Mesothelial cell of epicardium (in vitro differentiated cells): ENCODE measurements at regions not wholly inside any gene's neighbourhood (a gene's known extent, or its start where the extent isn't known, plus 50 kb on each side); places are given as distances from the start of the nearest gene placed in this dataset.
"Not testable (repeated sequence)": the region's sequence is repeated elsewhere in the genome, so short reads cannot be mapped to it uniquely, and the experiment has no call there.

Experiments
- DNase-seq, 2 experiments: peaks; one replicate each; pipeline ENCODE4 v3.0.0; 2021; ENCODE audit warnings: low spot score in 2 of 2; ENCODE audit not compliant: unreplicated experiment in 2 of 2
- H3K27ac Mint-ChIP-seq: 2 replicates; pipeline ENCODE4 v1.8.0; 2021; ENCODE audit warnings: mixed read lengths
- H3K27me3 Mint-ChIP-seq: 2 replicates; pipeline ENCODE4 v1.8.0; 2021; ENCODE audit warnings: low read depth, mixed read lengths
- H3K36me3 Mint-ChIP-seq: 2 replicates; pipeline ENCODE4 v1.8.0; 2021; ENCODE audit warnings: mixed read lengths
- H3K4me1 Mint-ChIP-seq: 2 replicates; pipeline ENCODE4 v1.8.0; 2021; ENCODE audit warnings: mixed read lengths
- H3K4me3 Mint-ChIP-seq: 2 replicates; pipeline ENCODE4 v1.8.0; 2021; ENCODE audit warnings: mild to moderate bottlenecking, moderate library complexity, mixed read lengths
- H3K9me3 Mint-ChIP-seq: 2 replicates; pipeline ENCODE4 v1.8.0; 2021; ENCODE audit warnings: mixed read lengths
- CTCF ChIP-seq: fragments of 200-600 bp; sonication (generic); IDR thresholded peaks from one replicate; pipeline ENCODE4 v1.5.0; 2021; ENCODE audit warnings: antibody characterized with exemption; ENCODE audit not compliant: unreplicated experiment

GRCh38 chr10:28180654-28181053 lies 122.2 kb downstream of the MPP7 start:
- no peaks in the 10 kb centered on the region for H3K27me3 Mint-ChIP-seq
- no peaks in the 10 kb centered on the region for H3K9me3 Mint-ChIP-seq
- H3K4me3 Mint-ChIP-seq = no peak overlapping the region
- no peak for TF ChIP-seq CTCF
- H3K27ac Mint-ChIP-seq = no peak overlapping the region
- DNase-seq = no peak
- no peaks in the 10 kb centered on the region for H3K4me1 Mint-ChIP-seq
- no peaks in the 10 kb centered on the region for H3K36me3 Mint-ChIP-seq

DNA sequence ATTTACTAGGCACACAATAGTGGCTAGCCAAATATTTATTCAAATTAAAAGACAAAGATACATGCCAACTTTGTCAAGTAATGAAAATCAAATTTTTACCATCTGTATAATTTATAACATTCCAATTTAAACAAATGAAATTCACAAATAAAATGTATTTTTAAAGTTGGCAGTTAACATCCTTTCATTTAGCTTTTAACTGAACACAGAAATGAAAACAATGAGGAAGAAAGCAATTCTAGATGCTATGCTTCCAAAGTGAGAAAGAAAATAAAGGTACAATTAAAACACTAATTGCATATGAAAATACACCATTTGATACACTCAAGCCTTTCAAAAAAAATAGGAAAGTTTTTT lies 123.1 kb downstream of the MPP7 start:
- no peak for DNase-seq
- no peaks in the 10 kb centered on the region for H3K36me3 Mint-ChIP-seq
- H3K27ac Mint-ChIP-seq = no peak overlapping the region
- no peak for TF ChIP-seq CTCF
- no peaks in the 10 kb centered on the region for H3K9me3 Mint-ChIP-seq
- H3K4me3 Mint-ChIP-seq = no peak overlapping the region
- H3K27me3 Mint-ChIP-seq = no peaks in the 10 kb centered on the region
- H3K4me1 Mint-ChIP-seq = no peaks in the 10 kb centered on the region

- no peaks in the 10 kb centered on the region for H3K36me3 Mint-ChIP-seq
- DNase-seq = no peak
- no peak overlapping the region for H3K27ac Mint-ChIP-seq
- H3K4me1 Mint-ChIP-seq = no peaks in the 10 kb centered on the region
- no peaks in the 10 kb centered on the region for H3K9me3 Mint-ChIP-seq
- TF ChIP-seq CTCF = peak; percentile 84
- no peaks in the 10 kb centered on the region for H3K27me3 Mint-ChIP-seq
- H3K4me3 Mint-ChIP-seq = no peak overlapping the region
Measured at GRCh38 chr10:28179006-28179742, 123.7 kb downstream of the MPP7 start.

GRCh38 chr10:28177944-28178637 lies 124.8 kb downstream of the MPP7 start:
- DNase-seq = no peak
- Mint-ChIP-seq H3K36me3 (no peaks in the 10 kb centered on the region), H3K27ac (no peak overlapping the region), H3K9me3 (no peaks in the 10 kb centered on the region), H3K4me1 (no peaks in the 10 kb centered on the region), H3K4me3 (no peak overlapping the region), H3K27me3 (no peaks in the 10 kb centered on the region)
- TF ChIP-seq CTCF = no peak

DNA sequence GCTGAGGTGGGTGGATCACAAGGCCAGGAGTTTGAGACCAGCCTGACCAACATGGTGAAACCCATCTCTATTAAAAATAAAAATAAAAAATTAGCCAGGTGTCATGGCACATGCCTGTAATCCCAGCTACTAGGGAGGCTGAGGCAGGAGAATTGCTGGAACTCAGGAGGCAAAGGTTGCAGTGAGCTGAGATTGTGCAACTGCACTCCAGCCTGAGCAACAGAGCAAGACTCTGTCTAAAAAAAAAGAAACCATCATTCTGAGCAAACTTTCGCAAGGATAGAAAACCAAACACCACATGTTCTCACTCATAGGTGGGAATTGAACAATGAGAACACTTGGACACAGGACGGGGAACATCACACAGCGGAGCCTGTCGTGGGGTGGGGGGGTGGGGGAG lies 126.4 kb downstream of the MPP7 start:
- not testable (repeated sequence) for H3K27me3 Mint-ChIP-seq, H3K4me1 Mint-ChIP-seq, H3K4me3 Mint-ChIP-seq, H3K9me3 Mint-ChIP-seq, DNase-seq, H3K36me3 Mint-ChIP-seq, H3K27ac Mint-ChIP-seq

DNA sequence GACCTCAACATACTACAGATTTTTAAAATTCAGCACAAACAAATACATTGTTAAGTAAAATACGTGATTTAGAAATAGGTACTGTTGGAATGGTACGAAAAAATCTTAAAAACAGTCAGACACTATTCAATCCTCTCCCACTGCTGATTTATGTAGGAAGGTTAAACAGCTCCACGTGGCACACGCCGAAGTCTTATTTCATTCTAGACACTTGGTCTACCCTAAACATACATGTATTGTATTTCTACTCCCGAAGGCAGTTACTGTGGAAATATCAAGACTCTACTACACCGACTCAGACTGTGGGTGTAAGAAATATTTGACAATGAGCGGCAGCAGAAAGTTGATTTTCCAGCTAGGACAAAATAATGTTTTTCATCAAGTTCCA lies 130.6 kb downstream of the MPP7 start:
- H3K27ac Mint-ChIP-seq = no peak overlapping the region

More for the DNA sequence above, 130.6 kb downstream of the MPP7 start:
- DNase-seq = no peak
- no peak for TF ChIP-seq CTCF
- Mint-ChIP-seq H3K4me1 (no peaks in the 10 kb centered on the region), H3K9me3 (peaks cover 4% of the 10 kb centered on the region), H3K36me3 (peaks cover 3% of the 10 kb centered on the region), H3K27me3 (no peaks in the 10 kb centered on the region), H3K4me3 (no peak overlapping the region)
